RKO (cell line): ENCODE measurements at regions not wholly inside any gene's neighbourhood (a gene's known extent, or its start where the extent isn't known, plus 50 kb on each side); places are given as distances from the start of the nearest gene placed in this dataset.

Experiments
- DNase-seq: peaks from one replicate; pipeline ENCODE4 v3.0.0-alpha.2; 2016; ENCODE audit warnings: low spot score

- no peak for DNase-seq
Observed at GRCh38 chr5:82699737-82700136, 377.5 kb downstream of the TMEM167A start.

- DNase-seq: no peak
Observed at GRCh38 chr5:82698026-82698425, 379.2 kb downstream of the TMEM167A start.

GRCh38 chr5:82694711-82695285 lies 382.4 kb downstream of the TMEM167A start:
- DNase-seq: no peak

- no peak for DNase-seq
Observed at GRCh38 chr5:82692826-82693225, 384.4 kb downstream of the TMEM167A start.

- DNase-seq: no peak
Observed at GRCh38 chr5:82684659-82685058, 392.5 kb downstream of the TMEM167A start.

GRCh38 chr5:82684165-82684564 lies 393.0 kb downstream of the TMEM167A start:
- no peak for DNase-seq

GRCh38 chr5:82679660-82680059 lies 397.5 kb downstream of the TMEM167A start:
- no peak for DNase-seq

GRCh38 chr5:82676661-82677060 lies 398.5 kb upstream of the RPS23 start:
- DNase-seq: no peak

- no peak for DNase-seq
Observed at GRCh38 chr5:82674671-82675070, 396.5 kb upstream of the RPS23 start.

- no peak for DNase-seq
Observed at GRCh38 chr5:82673057-82673809, 395.1 kb upstream of the RPS23 start.

- DNase-seq: no peak
Observed at GRCh38 chr5:82670692-82671091, 392.5 kb upstream of the RPS23 start.

GRCh38 chr5:82669720-82670119 lies 391.6 kb upstream of the RPS23 start:
- DNase-seq: no peak

GRCh38 chr5:82666312-82666711 lies 388.2 kb upstream of the RPS23 start:
- no peak for DNase-seq

GRCh38 chr5:82664732-82665131 lies 386.6 kb upstream of the RPS23 start:
- DNase-seq: no peak

GRCh38 chr5:82663225-82663624 lies 385.1 kb upstream of the RPS23 start:
- DNase-seq: no peak

GRCh38 chr5:82662340-82662739 lies 384.2 kb upstream of the RPS23 start:
- no peak for DNase-seq

- no peak for DNase-seq
Observed at GRCh38 chr5:82661933-82662332, 383.8 kb upstream of the RPS23 start.

GRCh38 chr5:82661462-82661861 lies 383.3 kb upstream of the RPS23 start:
- no peak for DNase-seq

GRCh38 chr5:82659115-82659514 lies 381.0 kb upstream of the RPS23 start:
- DNase-seq: no peak

GRCh38 chr5:82657033-82657699 lies 379.0 kb upstream of the RPS23 start:
- no peak for DNase-seq

GRCh38 chr5:82656341-82656761 lies 378.2 kb upstream of the RPS23 start:
- DNase-seq: no peak

- DNase-seq: no peak
Observed at GRCh38 chr5:82655078-82655477, 376.9 kb upstream of the RPS23 start.

- no peak for DNase-seq
Observed at GRCh38 chr5:82649943-82650342, 371.8 kb upstream of the RPS23 start.
